CD14-positive monocyte (primary cell): ENCODE measurements at regions not wholly inside any gene's neighbourhood (a gene's known extent, or its start where the extent isn't known, plus 50 kb on each side); places are given as distances from the start of the nearest gene placed in this dataset.

Experiments
- DNase-seq, 3 donors: peaks; one replicate each; pipeline ENCODE4 v3.0.0-alpha.2; 2011 to 2022
- H2AFZ ChIP-seq: 2 replicates; pipeline ENCODE4 v1.6.0; 2012; ENCODE audit warnings: mild to moderate bottlenecking, low read depth, low read length, inconsistent platforms; ENCODE audit not compliant: insufficient read depth, poor library complexity, severe bottlenecking
- H3K27ac ChIP-seq, 2 donors: 1 replicate in 1 of 2; 2 replicates in 1 of 2; pipeline ENCODE4 v1.5.1; 2012 to 2013; ENCODE audit warnings: low read length in 2 of 2, control low read depth in 1 of 2, inconsistent platforms in 1 of 2, low read depth in 1 of 2, mild to moderate bottlenecking in 1 of 2
- H3K27me3 ChIP-seq, 2 donors: one replicate each; pipeline versions ENCODE4 v1.6.0 to v1.6.1; 2011 to 2013; ENCODE audit warnings: low read length in 2 of 2; ENCODE audit not compliant: control insufficient read depth in 2 of 2, insufficient read depth in 2 of 2
- H3K36me3 ChIP-seq, 2 donors: replicated peaks in 1 of 2; 1 replicate in 1 of 2; 2 replicates in 1 of 2; pipeline versions ENCODE4 v1.5.1 to v1.6.1; 2012 to 2013; ENCODE audit warnings: low read length in 2 of 2, control low read depth in 1 of 2, inconsistent platforms in 1 of 2, mild to moderate bottlenecking in 1 of 2; ENCODE audit not compliant: insufficient read depth in 2 of 2, control insufficient read depth in 1 of 2
- H3K4me1 ChIP-seq, 2 donors: 1 replicate in 1 of 2; 2 replicates in 1 of 2; pipeline versions ENCODE4 v1.5.1 to v1.6.1; 2012 to 2013; ENCODE audit warnings: low read length in 2 of 2, control low read depth in 1 of 2, inconsistent platforms in 1 of 2, mild to moderate bottlenecking in 1 of 2, moderate library complexity in 1 of 2; ENCODE audit not compliant: insufficient read depth in 2 of 2, control insufficient read depth in 1 of 2
- H3K4me2 ChIP-seq: replicated peaks from 2 replicates; pipeline ENCODE3; 2012; ENCODE audit warnings: low read length, moderate library complexity, mild to moderate bottlenecking; ENCODE audit not compliant: poor library complexity, severe bottlenecking; ENCODE audit errors: extremely low read depth
- H3K4me3 ChIP-seq, 3 experiments: fragments of 200-600 bp in 1 of 3; sonication (generic) in 1 of 3; replicated peaks in 1 of 3; 1 replicate in 2 of 3; 2 replicates in 1 of 3; pipeline ENCODE4 v1.5.1; 2011 to 2013; ENCODE audit warnings: low read length in 3 of 3, mild to moderate bottlenecking in 3 of 3, control low read depth in 2 of 3, low read depth in 2 of 3, inconsistent platforms in 1 of 3, moderate library complexity in 1 of 3
- H3K79me2 ChIP-seq: 2 replicates; pipeline ENCODE4 v1.6.0; 2012; ENCODE audit warnings: mild to moderate bottlenecking, control low read depth, inconsistent platforms, low read length, moderate library complexity; ENCODE audit not compliant: insufficient read depth
- H3K9ac ChIP-seq: 2 replicates; pipeline ENCODE4 v1.6.0; 2017; ENCODE audit warnings: low read length, mild to moderate bottlenecking; ENCODE audit not compliant: insufficient read depth, poor library complexity, severe bottlenecking
- H3K9me3 ChIP-seq, 2 donors: replicated peaks in 1 of 2; 1 replicate in 1 of 2; 2 replicates in 1 of 2; pipeline versions ENCODE4 v1.5.1 to v1.6.1; 2012 to 2013; ENCODE audit warnings: low read length in 2 of 2, control low read depth in 1 of 2; ENCODE audit not compliant: control insufficient read depth in 1 of 2, insufficient read depth in 1 of 2
- H4K20me1 ChIP-seq: 2 replicates; pipeline ENCODE4 v1.6.0; 2012; ENCODE audit warnings: mild to moderate bottlenecking, low read length, control low read depth, moderate library complexity; ENCODE audit not compliant: insufficient read depth
- H3K27ac Mint-ChIP-seq, 7 donors: one replicate each; pipeline ENCODE4 v1.8.0; 2020; ENCODE audit warnings: mild to moderate bottlenecking in 7 of 7, mixed read lengths in 7 of 7, moderate library complexity in 6 of 7, inconsistent platforms in 2 of 7
- H3K27me3 Mint-ChIP-seq, 3 donors: one replicate each; pipeline ENCODE4 v1.8.0; 2021 to 2022; ENCODE audit warnings: low read depth in 3 of 3, mild to moderate bottlenecking in 3 of 3, mixed read lengths in 3 of 3, moderate library complexity in 3 of 3, inconsistent platforms in 1 of 3
- H3K36me3 Mint-ChIP-seq, 2 donors: one replicate each; pipeline ENCODE4 v1.8.0; 2020; ENCODE audit warnings: mixed read lengths in 2 of 2, inconsistent platforms in 1 of 2, mild to moderate bottlenecking in 1 of 2
- H3K4me1 Mint-ChIP-seq: one replicate; pipeline ENCODE4 v1.8.0; 2020; ENCODE audit warnings: mild to moderate bottlenecking, mixed read lengths
- H3K4me3 Mint-ChIP-seq, 2 donors: one replicate each; pipeline ENCODE4 v1.8.0; 2020; ENCODE audit warnings: mild to moderate bottlenecking in 2 of 2, mixed read lengths in 2 of 2, moderate library complexity in 1 of 2
- H3K9me3 Mint-ChIP-seq, 7 donors: one replicate each; pipeline ENCODE4 v1.8.0; 2020 to 2022; ENCODE audit warnings: mixed read lengths in 7 of 7, mild to moderate bottlenecking in 6 of 7, moderate library complexity in 6 of 7, inconsistent platforms in 2 of 7
- CTCF ChIP-seq: fragments of 200-600 bp; IDR thresholded peaks from one replicate; pipeline ENCODE4 v1.8.0; 2022; ENCODE audit warnings: antibody characterized with exemption, mild to moderate bottlenecking
- WGBS: methylation state at CpG from one replicate; pipeline ENCODE4 v1.1.5; 2013; ENCODE audit warnings: missing lambda C conversion rate; ENCODE audit not compliant: insufficient coverage; 5-methylcytosine and 5-hydroxymethylcytosine counted together
- intact Hi-C, 2 donors: fragments of 100-400 bp; cut with micrococcal nuclease; formaldehyde crosslinking; loops; one replicate each; pipeline versions ENCODE4 v1.15.0 to v1.15.1; 2023

GRCh38 chr13:108120302-108120701, 95.0 kb downstream of the LIG4 start:
- no peak overlapping the region for H3K4me3 ChIP-seq
- H3K36me3 ChIP-seq: no peaks in the 10 kb centered on the region
- H4K20me1 ChIP-seq: no peaks in the 10 kb centered on the region
- no peak overlapping the region for H3K9ac ChIP-seq
- intact Hi-C loops: no loop called here
- Mint-ChIP-seq H3K9me3 (peaks cover 0 to 13% (median 3%) of the 10 kb centered on the region in 7 donors), H3K4me3 (no peak overlapping the region), H3K36me3 (no peaks in the 10 kb centered on the region), H3K4me1 (no peaks in the 10 kb centered on the region), H3K27me3 (peaks cover 0 to 2% (median 0%) of the 10 kb centered on the region in 3 donors), H3K27ac (no peak overlapping the region)
- no peaks in the 10 kb centered on the region for H3K79me2 ChIP-seq
- H2AFZ ChIP-seq: no peak overlapping the region
- no peak for TF ChIP-seq CTCF
- no peak overlapping the region for H3K4me2 ChIP-seq
- no peak for DNase-seq
- H3K27me3 ChIP-seq: no peaks in the 10 kb centered on the region
- 54% methylated on average over 2 of the region's 6 CpGs for WGBS
- no peak overlapping the region for H3K27ac ChIP-seq
- no peaks in the 10 kb centered on the region for H3K4me1 ChIP-seq
- H3K9me3 ChIP-seq: no peaks in the 10 kb centered on the region

GRCh38 chr13:108115738-108116137, 99.6 kb downstream of the LIG4 start:
- no peak overlapping the region for H3K4me2 ChIP-seq
- no peaks in the 10 kb centered on the region for H3K79me2 ChIP-seq
- H3K27me3 ChIP-seq: no peaks in the 10 kb centered on the region
- H3K4me3 ChIP-seq: no peak overlapping the region
- no peak overlapping the region for H3K27ac Mint-ChIP-seq
- H3K9ac ChIP-seq: no peak overlapping the region
- no peaks in the 10 kb centered on the region for H3K36me3 Mint-ChIP-seq
- no peak overlapping the region for H3K27ac ChIP-seq
- no peaks in the 10 kb centered on the region for H3K4me1 Mint-ChIP-seq
- no peaks in the 10 kb centered on the region for H3K27me3 Mint-ChIP-seq
- no peaks in the 10 kb centered on the region for H3K9me3 ChIP-seq
- H3K9me3 Mint-ChIP-seq: peaks cover 0 to 10% (median 3%) of the 10 kb centered on the region in 7 donors
- no peak for TF ChIP-seq CTCF
- no peak overlapping the region for H3K4me3 Mint-ChIP-seq
- WGBS: 0% methylated on average over 1 of the region's 1 CpG
- no peaks in the 10 kb centered on the region for H3K4me1 ChIP-seq
- intact Hi-C loops: no loop called here
- H2AFZ ChIP-seq: no peak overlapping the region
- H3K36me3 ChIP-seq: no peaks in the 10 kb centered on the region
- H4K20me1 ChIP-seq: no peaks in the 10 kb centered on the region
- DNase-seq: no peak
